ENCODE measurements at regions not wholly inside any gene's neighbourhood (a gene's known extent, or its start where the extent isn't known, plus 50 kb on each side); places are given as distances from the start of the nearest gene placed in this dataset.
"Not testable (repeated sequence)": the region's sequence is repeated elsewhere in the genome, so short reads cannot be mapped to it uniquely, and the experiment has no call there.

DNA sequence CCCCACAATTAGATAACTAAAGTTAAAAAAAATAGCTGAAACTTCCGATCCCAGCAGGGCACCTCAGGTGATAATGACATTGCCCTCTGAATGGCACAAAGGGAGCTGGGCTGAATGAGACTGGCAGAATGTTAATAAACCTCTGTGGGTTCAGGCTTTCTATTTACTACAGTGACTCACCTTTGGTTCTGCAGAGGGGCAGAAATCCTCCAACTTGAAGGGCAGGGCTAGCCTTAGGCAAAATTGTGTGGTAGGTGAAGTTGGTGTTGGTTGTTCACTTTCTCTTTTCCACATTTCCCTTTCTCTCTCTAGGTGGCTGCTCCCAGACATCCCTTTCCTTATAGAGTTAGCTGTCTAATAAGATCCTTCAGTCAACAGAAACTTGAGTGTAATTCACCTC lies 625.2 kb downstream of the EPM2A start:
- DNase-seq (ENCODE audit: insufficient read length, low spot score): no peak
- no peak for FAIRE-seq

- not testable (repeated sequence) for FAIRE-seq; DNase-seq (ENCODE audit: insufficient read length, low spot score)
These were observed 623.9 kb downstream of the EPM2A start for GRCh38 chr6:145111407-145111806.

- peak; percentile 46 for FAIRE-seq
- no peak for DNase-seq (ENCODE audit: insufficient read length, low spot score)
These were observed 622.6 kb downstream of the EPM2A start for GRCh38 chr6:145112711-145113148.

- FAIRE-seq: no peak
- DNase-seq (ENCODE audit: insufficient read length, low spot score): no peak
These were observed 619.7 kb downstream of the EPM2A start for GRCh38 chr6:145115638-145116037.

DNA sequence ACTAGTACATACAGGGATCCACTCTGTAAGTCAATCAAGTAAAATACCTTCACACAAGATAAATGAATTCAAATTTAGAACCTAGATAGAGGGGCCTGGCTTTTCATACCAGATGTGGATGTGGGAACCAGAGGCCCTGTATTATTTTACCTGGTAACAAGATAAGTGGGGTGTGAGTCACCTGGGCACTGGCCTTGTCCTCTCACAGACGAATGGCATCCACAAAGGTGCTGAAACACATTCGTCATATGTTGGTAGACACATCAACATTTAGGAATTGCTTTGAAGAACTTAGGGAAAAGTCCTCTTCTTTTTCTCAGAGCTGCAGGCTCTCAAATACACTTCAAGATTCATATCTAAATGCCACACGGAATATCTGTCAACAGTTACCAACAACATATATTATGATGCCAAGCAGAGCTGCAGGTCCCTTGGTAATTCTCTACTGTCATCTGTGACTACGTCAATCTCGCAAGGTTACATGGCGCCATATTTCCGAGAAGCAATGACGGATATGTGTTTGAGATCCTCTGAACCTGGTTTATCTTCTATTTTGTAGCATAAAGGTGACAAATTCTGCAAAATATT lies 618.6 kb downstream of the EPM2A start:
- no peak for FAIRE-seq

GRCh38 chr6:145118224-145118623 lies 617.1 kb downstream of the EPM2A start:
- DNase-seq (ENCODE audit: insufficient read length, low spot score) (no peak), FAIRE-seq (no peak)

More for the DNA sequence above, 618.6 kb downstream of the EPM2A start:
- no peak for DNase-seq (ENCODE audit: insufficient read length, low spot score)

GRCh38 chr6:145119081-145119480 lies 616.2 kb downstream of the EPM2A start:
- no peak for FAIRE-seq
- DNase-seq (ENCODE audit: insufficient read length, low spot score): no peak

DNA sequence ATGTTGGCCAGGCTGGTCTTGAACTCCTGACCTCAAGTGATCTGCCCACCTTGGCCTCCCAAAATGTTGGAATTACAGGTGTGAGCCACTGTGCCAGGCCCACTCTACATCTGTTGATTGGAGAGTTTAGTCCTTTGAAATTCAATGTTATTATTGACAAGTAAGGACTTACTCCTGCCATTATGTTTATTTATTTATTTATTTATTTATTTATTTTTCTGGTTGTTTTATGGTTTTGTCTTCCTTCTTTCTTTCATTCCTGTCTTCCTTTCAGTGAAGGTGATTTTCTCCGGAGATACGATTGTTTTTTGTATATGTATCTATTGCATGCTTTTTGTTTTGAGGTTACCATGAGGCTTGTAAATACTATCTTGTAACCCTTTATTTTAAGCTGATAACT lies 602.6 kb downstream of the EPM2A start:
- no peak for FAIRE-seq
- DNase-seq (ENCODE audit: insufficient read length, low spot score): no peak

DNA sequence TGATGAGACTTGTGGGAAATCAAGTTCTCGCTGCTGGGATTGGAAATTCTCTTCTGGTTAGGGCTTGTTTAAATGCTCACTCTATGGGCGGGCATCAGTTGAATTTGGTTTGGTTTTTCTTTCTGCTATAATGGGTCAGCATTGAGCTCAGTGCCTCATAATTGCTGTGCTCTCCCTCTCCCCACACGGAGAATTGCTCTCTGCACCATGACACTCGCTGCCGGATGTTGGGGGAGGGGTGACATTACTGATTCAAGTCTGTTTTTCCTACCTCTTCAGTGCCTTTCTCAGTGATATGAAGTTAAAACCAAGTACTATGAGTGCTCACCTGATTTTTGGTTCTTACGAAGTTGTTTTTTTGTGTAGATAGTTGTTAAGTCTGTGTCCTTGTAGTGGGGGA lies 599.6 kb downstream of the EPM2A start:
- FAIRE-seq (no peak), DNase-seq (ENCODE audit: insufficient read length, low spot score) (no peak)

DNA sequence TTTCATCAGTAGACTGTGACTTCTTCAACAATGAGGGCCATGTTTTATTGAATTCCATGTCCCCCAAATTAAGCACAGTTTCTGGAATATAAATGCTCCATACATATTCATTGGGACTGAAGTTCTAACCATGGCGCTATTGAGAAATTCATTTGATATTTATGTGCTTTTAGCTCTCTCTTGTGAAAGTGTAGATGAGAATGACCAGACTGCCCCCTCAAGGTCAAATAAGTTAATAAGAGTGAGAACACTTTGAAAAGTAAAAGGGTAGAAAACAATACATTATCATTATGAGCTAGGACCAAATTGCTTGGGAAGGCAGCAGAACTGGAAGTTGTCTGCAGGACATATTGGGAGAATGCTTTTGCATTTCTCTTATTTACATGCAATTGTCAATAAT lies 597.9 kb downstream of the EPM2A start:
- DNase-seq (ENCODE audit: insufficient read length, low spot score): no peak
- no peak for FAIRE-seq

- DNase-seq (ENCODE audit: insufficient read length, low spot score): no peak
- FAIRE-seq: no peak
These were observed 596.7 kb downstream of the EPM2A start for GRCh38 chr6:145138469-145139139.

DNA sequence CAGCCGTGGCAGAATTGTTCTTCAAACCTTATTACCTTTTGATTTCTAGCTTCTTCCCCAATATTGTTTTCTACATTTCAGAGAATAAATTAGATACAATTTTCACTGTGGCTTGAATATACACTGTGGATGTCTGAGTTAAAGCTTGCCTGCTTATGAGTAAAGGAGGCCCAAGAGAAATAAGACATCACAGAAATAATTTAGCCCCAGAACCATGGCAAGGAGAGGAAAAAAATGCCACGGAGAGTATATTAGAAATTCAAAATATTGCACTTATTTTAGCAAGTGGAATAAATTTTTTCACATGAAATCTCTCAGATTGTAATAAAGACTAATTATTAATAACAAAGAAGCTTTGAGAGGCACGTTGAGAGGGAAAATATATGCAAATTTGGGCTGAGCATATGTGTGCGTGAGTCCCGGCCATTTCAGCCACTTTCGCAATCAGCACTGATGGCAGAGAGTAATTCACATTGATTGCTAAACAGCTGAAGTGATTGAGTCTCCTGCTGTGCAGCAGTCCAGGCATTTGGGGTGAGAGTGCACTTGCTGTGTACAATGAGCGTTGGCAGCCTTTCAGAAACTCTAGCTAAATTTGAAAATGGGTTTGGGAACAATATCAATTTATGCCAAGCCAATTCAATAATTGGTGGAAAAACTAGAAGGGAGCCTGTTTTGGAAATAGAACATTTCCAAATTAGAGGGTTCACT lies 596.0 kb downstream of the EPM2A start:
- FAIRE-seq (no peak), DNase-seq (ENCODE audit: insufficient read length, low spot score) (no peak)

DNA sequence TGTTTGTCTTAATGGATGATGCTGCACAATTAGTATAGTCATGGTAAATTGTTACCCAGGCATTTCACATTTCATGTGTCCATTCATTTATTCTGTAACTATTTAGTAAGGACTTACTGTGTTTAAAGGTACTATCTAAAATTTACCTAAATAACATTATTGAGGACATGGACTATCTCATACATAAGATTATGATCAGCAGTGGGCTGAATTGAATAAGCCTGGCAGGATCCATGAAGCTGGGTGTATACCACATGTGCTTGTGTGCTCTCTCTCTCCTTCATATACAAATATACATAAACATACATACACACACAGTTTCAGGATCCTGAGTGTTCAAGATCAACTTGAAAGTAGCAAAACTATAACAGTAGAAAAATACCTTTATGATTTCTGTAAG lies 595.4 kb downstream of the EPM2A start:
- no peak for FAIRE-seq
- DNase-seq (ENCODE audit: insufficient read length, low spot score): no peak

DNA sequence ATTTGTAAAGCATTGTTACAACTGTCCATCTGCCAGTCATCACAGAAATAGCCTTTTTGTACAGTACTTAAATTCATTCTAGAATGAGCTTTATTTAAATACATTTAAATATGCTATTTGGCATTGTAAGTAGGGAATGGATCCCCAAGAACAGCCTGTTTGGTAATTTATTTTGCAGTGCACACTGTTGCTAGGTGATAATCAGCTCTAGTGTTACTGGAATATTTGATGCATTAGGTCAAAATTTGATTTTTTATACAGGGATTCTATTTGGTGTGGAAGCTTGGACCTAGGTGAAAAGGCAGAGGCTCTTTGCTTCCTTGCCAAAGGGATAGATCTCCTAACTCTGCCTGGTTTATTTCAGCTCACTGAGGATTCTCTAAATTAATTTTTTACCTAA lies 593.7 kb downstream of the EPM2A start:
- DNase-seq (ENCODE audit: insufficient read length, low spot score) (no peak), FAIRE-seq (no peak)

DNA sequence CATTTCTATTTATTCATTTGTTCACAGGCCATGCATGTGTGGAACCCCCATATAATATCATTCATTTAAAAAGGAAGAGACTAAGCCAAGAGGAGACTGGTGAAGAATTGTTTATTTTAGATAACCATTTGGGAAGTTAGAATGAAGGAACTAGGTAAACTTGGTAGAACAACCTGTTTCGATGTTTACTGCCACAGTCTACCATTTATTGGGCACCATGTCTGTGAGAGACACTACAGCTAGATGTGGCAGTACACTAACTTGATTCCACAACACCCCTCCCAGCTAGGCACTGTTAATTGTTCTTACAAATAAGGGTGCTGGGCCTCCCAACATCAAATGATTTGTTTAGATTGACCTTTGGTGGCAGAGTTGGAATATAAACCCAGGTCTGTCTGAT lies 592.4 kb downstream of the EPM2A start:
- DNase-seq (ENCODE audit: insufficient read length, low spot score) (no peak), FAIRE-seq (no peak)

DNA sequence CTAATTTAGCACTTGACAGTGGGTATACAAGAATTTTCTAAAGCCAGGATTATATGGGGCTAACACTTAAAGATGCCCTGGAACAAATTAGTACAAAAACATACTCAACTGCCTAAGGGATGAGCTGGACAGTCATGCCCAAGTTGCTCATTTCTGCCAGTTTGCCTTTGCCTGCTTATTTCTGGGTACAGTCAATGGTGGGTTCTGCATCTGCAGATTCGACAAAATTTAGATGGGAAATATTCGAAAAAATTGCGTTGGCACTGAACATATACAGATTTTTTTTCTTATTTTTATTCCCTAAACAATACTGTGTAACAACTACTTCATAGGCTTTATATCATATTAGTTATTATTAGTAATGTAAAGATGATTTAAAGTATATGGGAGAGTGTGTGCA lies 591.9 kb downstream of the EPM2A start:
- FAIRE-seq: no peak
- no peak for DNase-seq (ENCODE audit: insufficient read length, low spot score)

DNA sequence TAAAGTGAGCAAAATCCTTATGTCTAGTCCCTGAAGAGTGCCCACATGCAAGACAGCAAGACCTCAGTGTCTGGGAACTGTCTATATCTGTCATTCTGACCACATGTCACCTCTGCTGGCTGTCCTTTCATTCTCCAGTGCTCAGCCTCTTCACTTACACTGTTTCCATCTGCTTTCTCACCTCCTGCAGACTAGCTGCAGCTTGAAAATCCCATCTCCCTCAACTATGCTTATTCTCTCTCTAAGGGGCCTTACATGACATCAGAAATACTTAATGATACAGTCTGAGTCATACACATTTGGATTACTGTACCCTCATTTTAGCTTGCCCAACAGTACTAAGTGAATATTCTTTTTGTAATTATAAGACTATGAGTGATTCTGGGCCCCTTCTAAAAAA lies 587.8 kb downstream of the EPM2A start:
- no peak for DNase-seq (ENCODE audit: insufficient read length, low spot score)
- FAIRE-seq: no peak

GRCh38 chr6:145147981-145148749 lies 587.2 kb downstream of the EPM2A start:
- peak; percentile 85 for FAIRE-seq
- DNase-seq (ENCODE audit: insufficient read length, low spot score): peak; percentile 53

- no peak for DNase-seq (ENCODE audit: insufficient read length, low spot score)
- no peak for FAIRE-seq
These were observed 586.5 kb downstream of the EPM2A start for GRCh38 chr6:145148776-145149175.

GRCh38 chr6:145151624-145152023 lies 583.7 kb downstream of the EPM2A start:
- DNase-seq (ENCODE audit: insufficient read length, low spot score) (no peak), FAIRE-seq (no peak)

DNA sequence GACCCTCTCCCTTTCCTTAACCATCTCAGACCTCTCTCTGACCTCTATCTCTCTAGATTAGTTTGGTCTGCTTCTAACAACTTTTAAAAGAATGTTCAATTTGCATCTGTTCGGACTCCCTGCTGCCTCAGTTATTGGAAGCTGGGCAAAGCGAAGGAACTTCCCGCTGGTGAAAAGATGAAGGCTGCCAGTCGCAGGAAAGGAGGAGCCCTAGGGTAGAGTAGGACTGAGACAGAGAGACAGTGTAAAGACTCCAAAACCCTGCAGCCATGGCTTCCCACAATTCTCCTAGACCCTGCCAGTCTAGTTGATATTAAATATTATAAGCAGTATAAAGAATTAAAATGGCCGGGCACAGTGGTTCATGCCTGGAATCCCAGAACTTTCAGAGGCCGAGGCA lies 581.8 kb downstream of the EPM2A start:
- FAIRE-seq: no peak
- DNase-seq (ENCODE audit: insufficient read length, low spot score): no peak

Measured in HTR-8/SVneo (cell line).